GM12864 (cell line): ENCODE measurements at regions not wholly inside any gene's neighbourhood (a gene's known extent, or its start where the extent isn't known, plus 50 kb on each side); places are given as distances from the start of the nearest gene placed in this dataset.
A peak's percentile ranks its signal among the peaks of the same experiment; 100 is the strongest.

ENCODE experiments used
- DNase-seq: peaks from one replicate; pipeline ENCODE4 v3.0.0-alpha.2; 2011; ENCODE audit warnings: low read depth
- H3K4me3 ChIP-seq: 2 replicates; pipeline ENCODE4 v1.5.1; 2011; ENCODE audit warnings: mild to moderate bottlenecking, low read depth, low read length, control low read depth
- CTCF ChIP-seq: IDR thresholded peaks from 2 replicates; pipeline ENCODE4 v1.5.1; 2011; ENCODE audit warnings: low read depth, mild to moderate bottlenecking, moderate library complexity, low read length, control low read depth, inconsistent platforms; ENCODE audit errors: missing control alignments

- H3K4me3 ChIP-seq = no peak overlapping the region
- no peak for DNase-seq
- TF ChIP-seq CTCF = no peak
Observed at GRCh38 chr12:58364389-58365086, 423.2 kb downstream of the ATP23 start.

GRCh38 chr12:58365087-58365390 is 423.7 kb downstream of the ATP23 start:
- TF ChIP-seq CTCF = no peak

GRCh38 chr12:58367041-58367440 is 425.7 kb downstream of the ATP23 start:
- no peak for DNase-seq
- no peak for TF ChIP-seq CTCF
- H3K4me3 ChIP-seq = no peak overlapping the region

More at GRCh38 chr12:58365087-58365390, 423.7 kb downstream of the ATP23 start:
- DNase-seq = no peak
- no peak overlapping the region for H3K4me3 ChIP-seq

GRCh38 chr12:58368001-58368400 is 426.6 kb downstream of the ATP23 start:
- no peak for TF ChIP-seq CTCF
- no peak overlapping the region for H3K4me3 ChIP-seq
- no peak for DNase-seq

GRCh38 chr12:58369576-58369975 is 428.2 kb downstream of the ATP23 start:
- no peak for DNase-seq
- TF ChIP-seq CTCF = no peak

GRCh38 chr12:58372298-58372697 is 430.9 kb downstream of the ATP23 start:
- DNase-seq = peak; percentile 40

More at GRCh38 chr12:58369576-58369975, 428.2 kb downstream of the ATP23 start:
- H3K4me3 ChIP-seq = no peak overlapping the region

More at GRCh38 chr12:58372298-58372697, 430.9 kb downstream of the ATP23 start:
- peak overlapping the region; percentile 4; the same call in 1 of the 2 replicates for H3K4me3 ChIP-seq
- TF ChIP-seq CTCF = no peak
